ENCODE measurements at regions not wholly inside any gene's neighbourhood (a gene's known extent, or its start where the extent isn't known, plus 50 kb on each side); places are given as distances from the start of the nearest gene placed in this dataset.

DNA sequence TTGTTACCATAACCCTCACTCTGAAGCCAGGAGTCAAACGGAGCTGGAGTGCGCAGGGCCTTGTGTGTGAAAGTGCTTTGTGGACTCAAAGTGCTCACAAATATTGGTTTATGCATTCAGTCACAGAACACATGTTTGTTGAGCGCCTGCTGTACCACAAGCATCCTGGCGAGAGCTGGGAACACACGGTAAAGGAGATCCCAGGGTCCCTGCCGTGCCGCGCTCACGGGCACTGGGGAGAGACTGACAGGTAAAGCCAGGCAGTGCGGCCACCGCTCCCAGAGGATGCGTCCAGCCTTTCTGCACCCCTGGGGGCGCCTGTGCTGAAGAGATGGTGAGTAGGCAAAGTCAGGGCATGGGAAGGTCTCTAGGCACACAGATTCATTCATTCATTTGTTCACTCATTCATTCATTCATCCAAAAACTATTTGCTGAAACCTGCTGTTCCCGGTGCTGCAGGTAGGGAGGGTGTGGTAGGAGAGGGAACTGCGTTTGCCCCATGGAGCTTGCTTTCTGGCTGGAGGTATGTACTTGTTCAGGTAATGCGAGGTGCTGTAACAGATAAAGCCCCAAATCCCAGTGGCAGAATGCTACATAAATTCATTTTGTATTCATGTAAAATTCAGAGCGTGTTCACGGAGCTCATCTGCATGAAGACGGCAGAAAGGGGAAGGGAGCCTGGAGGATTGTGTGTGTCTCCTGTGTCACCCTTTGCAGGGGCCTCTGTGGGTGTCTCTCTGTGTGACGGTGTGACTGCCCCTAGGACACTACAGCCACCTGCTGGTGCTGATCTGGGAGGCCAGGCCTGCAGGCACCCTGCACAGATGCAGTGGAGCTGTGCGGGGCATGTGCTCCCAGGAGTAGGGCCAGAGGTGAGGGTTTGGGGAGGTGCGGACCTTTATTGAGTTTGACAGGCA, 167.0 kb upstream of the B3GAT1 start:
- DNase-seq (ENCODE audit: low read depth), result no peak

DNA sequence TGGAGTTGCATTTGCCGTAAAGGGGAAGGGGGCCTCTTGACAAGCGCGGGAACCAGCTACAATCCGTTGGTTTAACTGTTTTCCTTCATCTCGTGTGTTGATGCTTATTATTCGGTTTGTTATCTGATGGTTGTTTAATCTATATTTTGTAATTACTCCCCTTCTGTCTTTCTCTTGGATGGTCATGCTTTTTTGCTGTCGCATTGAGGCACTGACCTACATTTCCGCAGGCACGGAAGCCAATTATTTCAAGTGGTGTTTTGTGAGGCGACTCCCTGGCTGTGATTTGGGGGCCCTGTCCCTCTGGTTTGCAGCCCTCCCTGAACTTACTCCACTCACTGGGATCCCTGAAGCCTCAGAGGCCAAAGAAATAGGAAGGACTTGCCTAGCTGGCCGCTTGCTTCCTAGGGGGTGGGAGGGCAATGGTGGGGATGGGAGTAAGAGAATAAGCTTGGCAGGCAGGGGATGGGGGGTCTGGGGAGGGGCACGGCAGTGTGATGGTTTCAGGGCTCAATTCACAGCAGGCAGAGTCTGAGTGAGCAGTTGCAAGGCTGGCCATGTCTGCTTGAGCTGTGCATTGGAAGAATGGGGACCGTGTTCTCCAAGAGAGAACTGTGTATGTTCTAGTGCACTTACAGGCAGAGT, 165.8 kb upstream of the B3GAT1 start:
- DNase-seq (ENCODE audit: low read depth), result no peak

DNA sequence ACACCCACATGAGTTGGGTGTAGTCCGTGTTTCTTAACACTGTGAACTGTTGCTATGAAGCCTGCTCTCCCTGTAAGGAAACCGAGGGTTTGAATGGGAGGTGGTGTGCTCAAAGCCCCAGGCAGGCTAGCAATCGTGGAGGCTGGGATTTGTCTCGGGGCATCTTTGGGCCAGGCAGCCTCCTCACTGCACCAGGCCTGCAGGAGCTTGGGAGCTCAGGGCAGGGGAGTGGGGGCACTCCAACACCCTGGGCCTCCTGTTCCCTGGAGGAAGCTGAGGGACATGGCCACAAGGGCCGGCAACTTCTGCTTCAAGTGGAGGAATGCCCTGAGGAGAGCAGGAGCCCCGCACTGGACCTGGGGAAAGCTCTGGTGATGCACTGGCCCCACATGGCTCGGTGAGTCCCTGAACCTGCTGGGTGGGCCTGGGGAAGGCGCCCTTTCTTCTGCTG, 164.7 kb upstream of the B3GAT1 start:
- DNase-seq (ENCODE audit: low read depth), result no peak

DNA sequence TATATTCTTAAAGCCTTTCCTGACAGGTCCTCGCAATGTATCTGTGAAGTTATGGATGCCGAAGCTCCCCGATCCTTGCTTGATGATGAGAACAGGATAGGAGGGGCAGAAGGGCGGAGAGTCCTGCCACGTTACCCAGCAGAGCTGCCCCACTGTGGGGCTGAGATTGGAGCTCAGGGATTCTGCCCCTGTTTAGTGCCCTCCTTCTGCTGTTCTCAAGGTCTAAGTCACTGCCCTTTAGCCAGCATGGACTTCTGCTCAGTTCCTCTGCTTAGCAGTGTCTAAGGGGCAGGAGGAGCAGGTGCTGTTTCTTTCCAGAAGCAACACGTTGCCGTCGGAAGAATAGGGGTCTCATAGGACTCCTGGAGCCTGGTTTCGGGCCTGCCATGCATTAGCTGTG, 164.2 kb upstream of the B3GAT1 start:
- DNase-seq (ENCODE audit: low read depth), result no peak

DNA sequence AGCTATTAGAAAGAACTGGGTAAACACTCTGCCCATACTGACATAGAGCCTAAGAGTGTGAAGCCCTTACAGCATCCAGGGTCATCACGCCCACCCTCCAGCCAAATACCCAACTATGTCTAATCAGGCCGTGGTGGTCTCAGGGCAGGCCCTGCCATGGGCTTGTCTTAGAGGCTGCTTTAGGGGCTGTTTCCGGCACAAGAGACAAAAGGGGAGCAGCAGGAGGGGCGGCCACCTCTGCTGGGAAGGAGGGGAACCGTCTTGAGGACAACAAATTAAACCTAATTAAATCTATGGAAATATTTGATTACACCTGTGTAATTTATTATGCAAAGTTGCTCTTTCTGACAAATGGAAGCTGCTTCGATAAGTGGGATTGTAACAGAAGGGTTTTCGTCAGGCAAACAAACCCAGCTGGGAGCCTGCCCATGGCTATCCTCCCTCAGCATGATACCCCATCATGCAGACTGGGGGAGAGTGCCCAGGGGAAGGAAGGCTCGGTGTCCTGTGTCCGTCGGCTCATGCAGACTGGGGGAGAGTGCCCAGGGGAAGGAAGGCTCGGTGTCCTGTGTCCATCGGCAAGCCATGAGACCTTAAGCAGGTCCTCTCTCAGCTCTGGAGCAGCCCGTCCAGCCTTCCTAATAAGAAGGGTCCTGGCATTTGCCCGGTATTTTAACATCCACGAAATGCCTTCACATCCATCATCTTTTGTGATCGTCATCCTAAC, 163.6 kb upstream of the B3GAT1 start:
- no peak for DNase-seq (ENCODE audit: low read depth)

DNA sequence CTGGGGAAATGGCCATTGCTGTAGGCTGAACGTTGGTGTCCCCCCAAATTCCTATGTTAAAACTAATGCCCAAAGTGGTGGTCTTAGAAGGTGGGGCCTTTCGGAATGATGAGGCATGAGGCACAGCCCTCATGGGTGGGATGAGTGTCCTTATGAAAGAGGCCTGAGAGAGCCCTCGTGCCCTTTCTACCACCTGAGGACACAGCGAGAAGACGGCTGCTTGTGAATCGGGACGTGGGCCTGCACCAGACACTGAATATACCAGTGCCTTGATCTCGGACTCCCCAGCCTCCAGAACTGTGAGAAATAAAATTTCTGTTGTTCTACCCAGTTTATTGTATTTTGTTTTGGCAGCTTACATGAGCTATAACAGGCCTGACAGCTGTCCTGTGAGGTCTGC, 162.9 kb upstream of the B3GAT1 start:
- no peak for DNase-seq (ENCODE audit: low read depth)

DNA sequence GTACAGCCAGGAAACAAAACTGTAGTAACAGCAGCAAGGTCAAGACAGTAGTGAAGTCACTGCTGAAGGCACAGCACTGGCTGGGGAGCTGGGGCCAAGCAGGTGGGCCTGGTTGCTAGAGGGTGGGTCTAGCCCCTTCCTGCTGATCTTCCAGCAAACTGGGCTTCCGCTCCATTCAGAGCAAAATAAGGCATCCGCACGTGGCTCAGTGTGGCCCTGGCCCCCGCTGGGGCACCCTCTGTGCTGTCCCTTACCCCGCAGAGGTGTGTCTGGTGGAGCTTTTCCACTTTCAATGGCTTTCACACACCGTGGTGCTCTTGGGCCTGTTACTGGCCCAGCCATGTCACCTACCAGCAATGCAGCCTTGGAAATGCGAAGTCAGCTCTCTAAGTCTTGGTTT, 162.4 kb upstream of the B3GAT1 start:
- DNase-seq (ENCODE audit: low read depth), result no peak

DNA sequence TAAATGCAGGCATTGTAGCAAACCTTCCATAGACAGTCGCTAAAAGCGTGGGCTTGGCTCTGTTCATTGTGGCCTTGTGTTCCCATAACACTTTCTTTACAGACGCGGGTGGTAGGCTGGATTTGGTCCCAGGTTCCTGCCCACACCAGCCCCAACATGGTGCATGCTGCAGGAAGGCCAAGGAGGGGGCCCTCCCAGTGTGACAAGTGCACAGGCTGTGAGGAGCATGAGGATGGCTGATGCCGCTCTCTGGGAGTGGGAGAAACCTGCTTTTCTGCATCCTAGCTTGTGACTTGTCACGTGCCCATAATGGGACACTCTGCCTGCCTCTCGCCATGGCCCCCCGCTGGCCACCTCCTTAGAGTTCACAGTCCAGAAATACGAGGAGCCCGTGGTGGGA, 161.8 kb upstream of the B3GAT1 start:
- DNase-seq (ENCODE audit: low read depth), result no peak

DNA sequence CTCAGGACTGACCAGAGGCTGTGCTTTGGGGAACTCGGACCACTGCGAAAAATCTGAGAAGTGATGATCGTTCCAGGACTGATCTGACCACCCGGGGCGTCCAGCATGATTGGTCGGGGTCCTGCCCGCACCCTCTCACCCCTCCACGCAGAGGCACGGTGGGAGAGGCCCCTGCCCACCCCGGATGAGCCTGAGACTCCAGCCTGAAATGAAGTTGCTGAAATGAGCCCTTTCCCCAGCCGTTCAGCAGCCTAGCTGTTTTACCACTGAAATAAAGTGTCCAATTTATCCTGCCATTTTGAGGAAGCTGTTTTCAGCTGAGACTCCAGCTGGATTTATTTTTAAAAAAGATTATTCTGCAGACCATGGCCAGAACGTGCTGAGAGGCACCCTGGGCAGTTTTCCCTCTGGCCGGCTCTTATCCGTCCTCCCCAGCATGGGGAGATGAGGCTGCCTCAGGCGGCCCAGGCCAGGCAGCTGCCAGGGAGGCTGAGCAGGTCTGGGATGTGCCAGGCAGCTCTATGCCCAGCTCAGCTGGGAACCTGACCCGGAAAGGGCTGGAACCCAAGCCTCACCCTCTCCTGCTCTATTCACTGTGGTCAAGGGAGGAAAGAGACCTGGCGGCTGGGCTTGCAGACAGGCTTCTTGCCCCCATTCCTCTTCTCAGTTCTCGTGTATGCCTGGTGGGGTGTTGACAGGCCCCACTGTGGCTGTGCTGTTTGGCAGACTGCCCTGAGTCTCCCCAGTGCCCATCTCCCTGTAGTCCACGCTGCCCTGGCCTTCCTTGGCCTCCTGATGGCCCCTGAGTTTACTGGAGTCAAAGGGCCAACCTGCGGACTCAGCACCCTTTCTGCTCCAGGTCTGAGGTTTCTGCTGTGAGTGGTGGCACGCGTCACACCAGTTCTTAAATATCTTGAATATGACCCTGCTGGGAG, 161.0 kb upstream of the B3GAT1 start:
- DNase-seq (ENCODE audit: low read depth), result no peak

DNA sequence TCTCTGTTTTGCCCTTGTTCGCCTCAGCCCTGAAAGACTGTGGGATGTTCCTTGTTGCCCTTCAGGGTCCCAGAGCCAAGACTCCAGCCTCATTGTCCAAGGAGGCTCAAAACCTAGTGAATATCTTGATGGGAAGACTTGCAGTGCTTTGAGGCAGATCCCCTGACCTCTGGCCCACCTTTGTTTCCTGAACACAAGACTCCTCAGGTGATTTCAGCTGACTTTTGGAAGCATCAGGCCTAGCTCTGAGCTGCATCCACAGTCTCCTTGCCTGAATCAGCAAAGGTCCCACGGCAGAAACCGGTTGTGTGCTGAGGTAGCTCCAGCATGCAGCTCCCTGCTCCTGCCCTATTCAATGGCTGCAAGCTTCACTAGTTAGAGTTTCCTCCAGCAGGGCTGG, 159.3 kb upstream of the B3GAT1 start:
- DNase-seq (ENCODE audit: low read depth), result no peak

DNA sequence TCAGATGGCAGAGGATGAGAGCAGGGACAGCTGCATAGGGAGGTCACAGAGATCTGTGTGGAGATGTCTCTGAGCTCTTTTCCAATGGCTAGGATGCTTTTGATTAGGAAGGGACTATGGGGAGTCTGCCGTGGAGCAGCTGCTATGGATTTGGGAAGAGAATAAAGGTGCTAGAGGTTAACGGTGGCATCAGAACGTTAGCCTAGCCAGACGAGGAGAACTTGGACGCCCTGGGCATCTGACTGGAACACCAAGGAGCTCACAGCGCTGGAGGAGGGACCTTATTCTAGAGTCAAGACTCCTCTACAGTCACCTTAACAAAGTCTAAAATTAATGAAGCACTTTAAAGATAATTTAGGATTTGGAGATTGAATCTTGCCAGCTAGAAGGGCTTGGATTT, 157.2 kb upstream of the B3GAT1 start:
- no peak for DNase-seq (ENCODE audit: low read depth)

DNA sequence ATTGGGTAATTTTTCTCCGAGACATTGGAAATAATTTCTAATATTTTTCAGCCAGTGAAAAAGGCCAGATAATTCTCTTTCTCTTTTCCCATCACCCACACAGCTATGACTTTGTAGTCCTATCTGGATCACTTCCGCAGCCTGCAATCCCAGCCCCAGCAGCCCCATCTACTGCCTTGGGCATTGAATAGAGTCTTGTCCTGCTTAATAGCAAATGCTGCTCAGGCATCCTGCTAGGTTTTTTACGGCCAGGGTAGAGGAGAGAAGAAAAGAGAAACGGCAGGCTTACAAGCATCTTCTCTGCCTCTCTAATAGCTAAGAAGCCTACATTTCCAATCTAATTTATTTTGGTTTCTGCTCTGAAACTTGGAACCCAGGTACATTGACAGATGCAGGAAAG, 154.3 kb upstream of the B3GAT1 start:
- DNase-seq (ENCODE audit: low read depth), result no peak

DNA sequence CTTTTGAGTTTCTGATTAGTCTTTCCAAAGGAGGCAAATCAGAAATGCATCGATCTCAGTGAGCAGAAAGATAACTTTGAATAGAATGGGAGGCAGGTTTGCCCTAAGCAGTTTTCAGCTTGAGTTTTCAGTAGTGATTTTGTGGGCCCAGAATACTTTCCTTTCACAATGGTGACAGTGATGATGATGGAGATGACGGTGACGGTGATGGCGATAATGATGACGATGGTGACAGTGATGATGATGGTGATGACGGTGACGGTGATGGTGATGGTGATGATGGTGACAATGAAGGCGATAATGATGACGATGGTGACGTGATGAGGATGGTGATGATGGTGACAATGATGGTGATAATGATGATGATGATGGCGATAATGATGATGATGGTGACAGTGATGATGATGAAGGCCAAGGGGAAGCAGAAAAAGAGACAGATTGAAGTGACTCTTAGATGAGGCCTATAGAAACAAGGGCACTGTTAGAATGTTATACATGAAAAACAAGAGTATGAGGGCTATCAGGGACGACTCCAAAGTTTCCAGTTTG, 153.4 kb upstream of the B3GAT1 start:
- DNase-seq (ENCODE audit: low read depth), result no peak

DNA sequence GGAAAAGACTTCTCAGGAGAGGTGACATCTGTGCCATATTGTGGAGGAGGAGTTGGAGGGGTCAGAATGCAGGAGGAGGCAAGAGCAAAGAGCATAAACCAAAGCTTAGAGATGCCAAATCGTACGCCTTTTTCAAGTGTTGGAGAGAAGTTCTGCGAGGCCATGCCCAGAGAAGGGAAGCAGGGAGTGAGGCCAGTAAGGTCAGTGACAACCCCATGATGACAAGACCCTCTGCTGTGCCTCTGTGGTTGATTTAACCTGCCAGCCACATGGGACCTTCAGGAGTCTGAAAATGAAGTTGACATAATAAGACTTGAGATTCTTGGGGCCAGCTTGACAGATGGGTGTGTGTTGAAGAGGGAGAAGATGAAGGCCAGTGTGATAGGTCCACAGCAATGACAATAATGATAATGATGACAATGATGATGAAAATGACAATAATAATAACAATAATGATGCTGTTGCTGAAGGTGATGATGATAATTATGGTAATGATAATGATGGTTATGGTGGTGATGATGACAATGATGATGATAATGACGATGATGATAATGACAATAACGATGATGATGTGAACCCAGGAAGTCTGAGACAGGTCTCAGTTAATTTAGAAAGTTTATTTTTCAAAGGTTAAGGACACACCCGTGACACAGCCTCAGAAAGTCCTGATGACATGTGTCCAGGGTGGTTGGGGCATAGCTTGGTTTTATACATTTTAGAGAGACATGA, 152.6 kb upstream of the B3GAT1 start:
- no peak for DNase-seq (ENCODE audit: low read depth)

DNA sequence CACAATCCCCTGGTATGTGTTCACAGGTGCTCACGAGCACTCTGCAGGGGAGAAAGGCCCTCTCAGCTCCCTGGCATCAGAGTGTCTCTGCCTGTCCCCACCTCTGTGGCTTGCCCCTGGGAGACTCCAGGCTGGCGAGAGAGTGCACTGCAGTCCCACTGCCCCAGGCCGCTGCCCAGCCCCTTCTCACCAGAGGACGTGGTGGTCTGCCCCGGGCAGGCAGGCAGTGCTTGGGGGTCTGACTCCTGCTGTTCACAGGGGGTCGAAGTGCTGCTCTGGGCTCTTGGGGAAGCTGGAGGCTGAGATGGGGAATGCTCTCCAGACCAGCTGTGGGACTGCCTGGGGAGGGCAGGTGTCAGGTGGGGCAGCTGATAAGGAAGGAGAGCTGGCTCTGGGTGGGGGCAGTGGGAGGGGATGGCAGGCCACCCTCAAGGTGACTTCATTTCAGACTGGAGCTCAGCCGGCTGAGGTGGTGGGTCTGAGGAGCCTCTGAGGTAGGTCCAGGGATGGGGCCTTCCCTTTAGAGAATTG, 151.0 kb upstream of the B3GAT1 start:
- DNase-seq (ENCODE audit: low read depth), result no peak

DNA sequence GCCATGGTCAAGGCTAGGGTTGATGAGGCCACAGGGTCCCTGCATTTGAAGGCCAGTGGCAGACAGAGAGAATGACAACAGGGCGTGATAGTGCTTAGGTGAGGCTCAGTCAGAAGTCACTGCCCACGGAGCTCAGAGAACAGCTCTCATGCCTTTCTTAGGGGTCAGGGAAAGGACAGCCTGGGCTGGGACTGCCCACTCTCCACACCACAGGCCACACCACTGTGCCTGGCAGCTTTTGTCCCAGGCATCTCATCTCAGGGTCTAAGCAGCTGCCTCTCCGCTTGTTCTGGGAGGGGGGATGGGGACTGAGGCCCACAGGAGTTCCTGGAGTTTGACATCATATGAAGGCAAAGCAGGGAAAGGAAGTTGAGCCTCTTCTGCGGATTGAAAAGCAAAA, 150.2 kb upstream of the B3GAT1 start:
- no peak for DNase-seq (ENCODE audit: low read depth)

DNA sequence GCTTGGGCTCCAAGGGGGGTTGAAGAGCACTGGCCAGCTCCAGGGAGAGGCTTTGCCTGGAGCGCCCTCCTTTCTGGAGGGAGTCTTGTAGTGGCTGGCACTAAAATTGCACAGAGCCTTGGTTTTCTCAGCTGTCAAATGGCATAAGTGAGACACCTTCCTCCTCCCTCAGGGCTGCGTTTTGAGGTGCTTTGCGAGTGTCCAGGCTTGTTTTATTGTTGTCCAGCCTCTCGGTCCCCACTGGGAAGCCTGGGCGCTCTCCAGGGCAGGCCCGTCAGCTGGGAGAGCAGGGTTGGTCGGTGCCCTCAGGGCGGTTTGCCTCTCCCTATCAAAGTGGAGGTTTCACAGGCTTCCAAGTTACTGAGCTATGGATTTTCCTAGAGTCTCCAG, 149.3 kb upstream of the B3GAT1 start:
- no peak for DNase-seq (ENCODE audit: low read depth)

DNA sequence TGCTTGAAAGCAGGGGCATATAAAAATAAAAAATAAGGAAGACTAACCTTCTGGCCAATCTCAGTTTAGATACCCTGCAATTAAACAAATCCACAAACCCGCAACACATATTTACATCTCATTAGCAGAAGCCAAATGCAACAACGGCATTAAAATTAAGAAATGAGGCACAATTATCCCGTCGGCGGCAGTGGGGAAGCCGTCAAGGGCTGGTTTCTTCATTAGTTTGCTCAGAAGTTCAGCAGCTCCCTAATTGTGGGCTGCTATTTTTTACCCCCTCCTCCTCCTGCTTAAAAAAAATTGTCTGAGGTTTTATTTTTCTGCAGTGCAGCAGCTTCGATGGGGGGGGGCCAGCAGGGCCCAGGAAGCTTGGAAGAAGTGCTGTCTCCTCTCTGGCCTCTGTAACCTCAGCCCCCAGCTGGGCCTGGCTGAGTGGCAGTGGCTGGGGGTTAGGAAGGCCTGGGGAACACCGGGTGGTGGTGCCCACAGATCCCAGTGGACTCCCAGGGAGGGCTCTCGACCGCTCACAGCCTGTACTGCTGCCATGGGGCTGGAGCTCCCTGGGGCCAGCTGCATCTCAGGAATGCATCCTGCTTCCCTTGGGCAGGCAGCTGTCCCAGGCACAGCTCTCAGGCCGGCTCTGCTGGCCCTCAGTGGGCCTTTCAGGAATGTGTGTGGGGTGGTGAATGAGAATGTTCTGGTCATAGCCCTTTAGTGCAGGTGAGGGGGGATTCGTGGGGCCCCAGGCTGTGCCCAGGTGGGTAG, 148.7 kb upstream of the B3GAT1 start:
- no peak for DNase-seq (ENCODE audit: low read depth)

DNA sequence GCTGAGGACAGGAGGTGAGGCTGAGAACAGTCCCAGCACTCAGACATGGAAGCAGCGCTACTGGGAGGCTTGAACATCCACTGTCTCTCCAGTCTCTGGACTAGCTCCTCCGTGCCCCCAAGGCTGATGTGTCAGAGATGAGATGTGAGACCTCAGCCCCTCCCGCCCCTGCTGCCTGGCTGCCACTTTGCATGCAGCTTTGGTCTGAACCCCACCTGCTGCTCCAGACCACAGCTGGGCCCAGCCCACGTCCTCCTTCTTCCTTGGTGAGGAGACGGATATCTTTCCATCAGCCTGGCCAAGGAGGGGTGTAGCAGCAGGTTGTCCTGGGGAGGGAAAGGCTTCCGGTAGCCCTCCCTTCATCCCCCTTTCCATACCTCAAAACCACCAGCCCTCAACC, 148.0 kb upstream of the B3GAT1 start:
- no peak for DNase-seq (ENCODE audit: low read depth)

DNA sequence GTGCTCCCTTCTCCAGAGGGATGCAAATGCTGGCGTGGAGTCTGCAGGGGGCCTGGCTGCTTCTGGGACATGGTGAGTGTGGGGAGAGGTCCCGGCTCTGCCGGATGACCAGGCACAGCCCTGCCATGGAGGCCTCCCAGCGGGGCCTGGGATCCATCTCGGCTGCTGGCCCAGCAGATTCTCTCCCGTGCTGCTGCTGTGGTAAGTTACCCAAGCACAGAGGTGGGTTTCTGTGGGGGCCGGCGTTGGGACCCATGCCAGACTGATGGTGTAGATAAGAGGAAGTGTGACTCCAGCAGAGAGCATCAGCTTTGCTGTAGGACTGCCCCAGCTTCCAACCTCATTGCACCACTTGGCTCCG, 147.5 kb upstream of the B3GAT1 start:
- no peak for DNase-seq (ENCODE audit: low read depth)

All from forelimb muscle (tissue), 1 donor.